Neural progenitor cell (in vitro differentiated cells): ENCODE measurements at regions not wholly inside any gene's neighbourhood (a gene's known extent, or its start where the extent isn't known, plus 50 kb on each side); places are given as distances from the start of the nearest gene placed in this dataset.
A peak's percentile ranks its signal among the peaks of the same experiment; 100 is the strongest.

Source experiments
- DNase-seq: peaks from one replicate; pipeline ENCODE4 v3.0.0-alpha.2; 2016; ENCODE audit warnings: low spot score
- H2AFZ ChIP-seq: fragments of 200-600 bp; sonication (generic); replicated peaks from 2 replicates; pipeline ENCODE4 v1.6.1; 2016; ENCODE audit warnings: antibody characterized with exemption
- H3F3A ChIP-seq: fragments of 200-600 bp; sonication (generic); 2 replicates; pipeline ENCODE4 v1.6.1; 2016; ENCODE audit warnings: antibody characterized with exemption, low read depth
- H3K27ac ChIP-seq: fragments of 200-600 bp; sonication (generic); 2 replicates; pipeline ENCODE4 v1.5.1; 2016; ENCODE audit warnings: mild to moderate bottlenecking
- H3K27me3 ChIP-seq: fragments of 200-600 bp; sonication (generic); 2 replicates; pipeline ENCODE4 v1.6.1; 2016; ENCODE audit warnings: mild to moderate bottlenecking, moderate library complexity
- H3K36me3 ChIP-seq: fragments of 200-600 bp; sonication (generic); 2 replicates; pipeline ENCODE4 v1.5.1; 2016
- H3K4me1 ChIP-seq: fragments of 200-600 bp; sonication (generic); 2 replicates; pipeline ENCODE4 v1.6.1; 2016; ENCODE audit warnings: mixed run types
- H3K4me2 ChIP-seq: fragments of 200-600 bp; sonication (generic); 2 replicates; pipeline ENCODE4 v1.6.1; 2016
- H3K4me3 ChIP-seq: fragments of 200-600 bp; sonication (generic); 2 replicates; pipeline ENCODE4 v1.5.1; 2016
- H3K79me2 ChIP-seq: fragments of 200-600 bp; sonication (generic); 2 replicates; pipeline ENCODE4 v1.6.1; 2016; ENCODE audit warnings: low read depth
- H3K9ac ChIP-seq: fragments of 200-600 bp; sonication (generic); 2 replicates; pipeline ENCODE4 v1.6.1; 2016
- H3K9me3 ChIP-seq: fragments of 200-600 bp; sonication (generic); 2 replicates; pipeline ENCODE4 v1.5.1; 2016; ENCODE audit warnings: low read depth
- H4K20me1 ChIP-seq: fragments of 200-600 bp; sonication (generic); 2 replicates; pipeline ENCODE4 v1.6.1; 2016; ENCODE audit warnings: low read depth
- H3K27ac Mint-ChIP-seq: 3 replicates; pipeline ENCODE4 v1.8.0; 2021; ENCODE audit warnings: mixed read lengths
- H3K27me3 Mint-ChIP-seq: 2 replicates; pipeline ENCODE4 v1.8.0; 2022; ENCODE audit warnings: low read depth, mild to moderate bottlenecking, inconsistent platforms, moderate library complexity, mixed read lengths; ENCODE audit not compliant: insufficient read depth
- H3K36me3 Mint-ChIP-seq: 3 replicates; pipeline ENCODE4 v1.8.0; 2021; ENCODE audit warnings: mixed read lengths
- H3K4me1 Mint-ChIP-seq: 3 replicates; pipeline ENCODE4 v1.8.0; 2021; ENCODE audit warnings: mixed read lengths
- H3K4me3 Mint-ChIP-seq: 3 replicates; pipeline ENCODE4 v1.8.0; 2021; ENCODE audit warnings: mild to moderate bottlenecking, moderate library complexity, mixed read lengths
- H3K9me3 Mint-ChIP-seq: 3 replicates; pipeline ENCODE4 v1.8.0; 2020; ENCODE audit warnings: mixed read lengths
- CTCF ChIP-seq: fragments of 200-600 bp; sonication (generic); IDR thresholded peaks from 2 replicates; pipeline ENCODE4 v1.5.1; 2017; ENCODE audit warnings: antibody characterized with exemption, mild to moderate bottlenecking
- EZH2 ChIP-seq: fragments of 200-600 bp; sonication (generic); IDR thresholded peaks from 2 replicates; pipeline ENCODE4 v1.6.1; 2017; ENCODE audit warnings: antibody characterized with exemption, mild to moderate bottlenecking, moderate library complexity
- EZH2phosphoT487 ChIP-seq: fragments of 200-600 bp; sonication (generic); IDR thresholded peaks from 2 replicates; pipeline ENCODE4 v1.6.1; 2017; ENCODE audit warnings: antibody characterized with exemption

- H3K9me3 ChIP-seq = no peaks in the 10 kb centered on the region
- peak overlapping the region; percentile 85 for H2AFZ ChIP-seq
- TF ChIP-seq EZH2 = no peak
- no peak for TF ChIP-seq EZH2phosphoT487
- no peak for TF ChIP-seq CTCF
- no peak overlapping the region for H3K9ac ChIP-seq
- H3K36me3 ChIP-seq = no peaks in the 10 kb centered on the region
- H3K4me1 ChIP-seq = peaks cover 8% of the 10 kb centered on the region
- DNase-seq = peak; percentile 51
- Mint-ChIP-seq H3K9me3 (peaks cover 3% of the 10 kb centered on the region), H3K36me3 (no peaks in the 10 kb centered on the region), H3K27me3 (peaks cover 3% of the 10 kb centered on the region), H3K4me3 (peak overlapping the region; percentile 69), H3K27ac (no peak overlapping the region), H3K4me1 (peaks cover 6% of the 10 kb centered on the region)
- no peak overlapping the region for H3K27ac ChIP-seq
- H3F3A ChIP-seq = peaks cover 8% of the 10 kb centered on the region
- peak overlapping the region; percentile 56 for H3K4me3 ChIP-seq
- H3K27me3 ChIP-seq = no peaks in the 10 kb centered on the region
- peak overlapping the region; percentile 79 for H3K4me2 ChIP-seq
- H4K20me1 ChIP-seq = no peaks in the 10 kb centered on the region
- H3K79me2 ChIP-seq = no peaks in the 10 kb centered on the region
Observed at GRCh38 chr6:26299286-26300042, 65.5 kb upstream of the BTN3A2 start.

- H4K20me1 ChIP-seq = no peaks in the 10 kb centered on the region
- no peaks in the 10 kb centered on the region for H3K36me3 Mint-ChIP-seq
- H3K4me2 ChIP-seq = peak overlapping the region; percentile 79
- peaks cover 3% of the 10 kb centered on the region for H3K9me3 Mint-ChIP-seq
- TF ChIP-seq EZH2phosphoT487 = no peak
- TF ChIP-seq CTCF = no peak
- TF ChIP-seq EZH2 = no peak
- peaks cover 8% of the 10 kb centered on the region for H3K4me1 ChIP-seq
- no peak overlapping the region for H3K27ac ChIP-seq
- H3K4me1 Mint-ChIP-seq = peaks cover 6% of the 10 kb centered on the region
- H3F3A ChIP-seq = peaks cover 9% of the 10 kb centered on the region
- no peaks in the 10 kb centered on the region for H3K9me3 ChIP-seq
- no peaks in the 10 kb centered on the region for H3K36me3 ChIP-seq
- no peak overlapping the region for H3K27ac Mint-ChIP-seq
- H3K4me3 Mint-ChIP-seq = no peak overlapping the region
- H3K27me3 Mint-ChIP-seq = peaks cover 6% of the 10 kb centered on the region
- no peaks in the 10 kb centered on the region for H3K27me3 ChIP-seq
- H3K79me2 ChIP-seq = no peaks in the 10 kb centered on the region
- H3K4me3 ChIP-seq = peak overlapping the region; percentile 56
- H2AFZ ChIP-seq = peak overlapping the region; percentile 85
- no peak overlapping the region for H3K9ac ChIP-seq
- DNase-seq = no peak
Observed at GRCh38 chr6:26300043-26300331, 65.0 kb upstream of the BTN3A2 start.

- H3K27me3 Mint-ChIP-seq = peaks cover 9% of the 10 kb centered on the region
- Histone ChIP-seq H3K36me3 (no peaks in the 10 kb centered on the region), H4K20me1 (no peaks in the 10 kb centered on the region), H3F3A (peaks cover 9% of the 10 kb centered on the region), H3K79me2 (no peaks in the 10 kb centered on the region), H3K4me1 (peaks cover 8% of the 10 kb centered on the region), H3K4me2 (no peak overlapping the region), H3K27ac (no peak overlapping the region), H2AFZ (no peak overlapping the region), H3K9me3 (no peaks in the 10 kb centered on the region), H3K27me3 (no peaks in the 10 kb centered on the region), H3K9ac (no peak overlapping the region), H3K4me3 (no peak overlapping the region)
- no peaks in the 10 kb centered on the region for H3K36me3 Mint-ChIP-seq
- TF ChIP-seq CTCF = no peak
- no peak for TF ChIP-seq EZH2
- TF ChIP-seq EZH2phosphoT487 = no peak
- DNase-seq = no peak
- H3K4me1 Mint-ChIP-seq = peaks cover 9% of the 10 kb centered on the region
- H3K9me3 Mint-ChIP-seq = peaks cover 4% of the 10 kb centered on the region
- no peak overlapping the region for H3K4me3 Mint-ChIP-seq
- no peak overlapping the region for H3K27ac Mint-ChIP-seq
Observed at GRCh38 chr6:26300359-26300758, 64.6 kb upstream of the BTN3A2 start.
